HCT116 (cell line): ENCODE measurements at regions not wholly inside any gene's neighbourhood (a gene's known extent, or its start where the extent isn't known, plus 50 kb on each side); places are given as distances from the start of the nearest gene placed in this dataset.

ENCODE experiments used
- ATAC-seq: fragments of 200-7000 bp; cut with Tn5 transposase; 2 replicates; pipeline ENCODE4 v1.9.1; 2020; ENCODE audit warnings: mild to moderate bottlenecking, moderate library complexity
- BruUV-seq: library from RNA; stranded (reverse); fragments of 400-500 nt; replicated peaks from 2 replicates; lab custom pipeline; 2021; lab: Mats Ljungman, UMichigan
- CTCF ChIA-PET: fragments of 300-600 bp; sonication (Branson Sonifier 250); formaldehyde crosslinking; loops from one replicate; lab custom pipeline; 2021; ENCODE audit warnings: antibody characterized with exemption; lab: Charles Lee
- POLR2A ChIA-PET: fragments of 300-600, 350-600 bp; sonication (Branson Sonifier 250); formaldehyde crosslinking; loops from one replicate; lab custom pipeline; 2021; ENCODE audit warnings: antibody characterized with exemption; lab: Charles Lee
- RAD21 ChIA-PET, 2 experiments: fragments of 300-600 bp; sonication (Branson Sonifier 250); formaldehyde crosslinking; loops; one replicate each; lab custom pipeline; 2023; ENCODE audit warnings: low total read pairs in 2 of 2; ENCODE audit not compliant: uncharacterized antibody in 2 of 2, unreplicated experiment in 2 of 2, low non-redundant PET in 1 of 2; lab: Charles Lee
- DNase-seq: peaks from one replicate; pipeline ENCODE4 v3.0.0-alpha.2; 2010; ENCODE audit warnings: low read depth, low spot score
- H2AFZ ChIP-seq: fragments of 200-600 bp; shearing (Covaris generic), sonication (generic); 2 replicates; pipeline ENCODE4 v1.6.1; 2017; ENCODE audit warnings: low read depth, mixed run types, mixed read lengths, antibody characterized with exemption, low read length; ENCODE audit not compliant: poor library complexity, severe bottlenecking
- H3K27ac ChIP-seq: 2 replicates; pipeline ENCODE4 v1.5.1; 2012; ENCODE audit warnings: low read depth, low read length
- H3K27me3 ChIP-seq: fragments of 200-600 bp; sonication (generic); 2 replicates; pipeline ENCODE4 v1.6.1; 2016; ENCODE audit warnings: mixed run types, low read length, mixed read lengths; ENCODE audit not compliant: insufficient read depth
- H3K36me3 ChIP-seq, 2 experiments: fragments of 200-500 bp in 1 of 2; fragments of 200-600 bp in 1 of 2; sonication (Bioruptor generic) in 1 of 2; sonication (generic) in 1 of 2; 2 replicates each; pipeline versions ENCODE4 v1.5.1 to v1.6.1; 2014 to 2016; ENCODE audit warnings: low read length in 2 of 2, inconsistent platforms in 1 of 2, mixed read lengths in 1 of 2, mixed run types in 1 of 2; ENCODE audit not compliant: insufficient read depth in 2 of 2, control insufficient read depth in 1 of 2
- H3K4me1 ChIP-seq, 2 experiments: fragments of 200-600 bp in 1 of 2; sonication (generic) in 1 of 2; 2 replicates each; pipeline versions ENCODE4 v1.5.1 to v1.6.1; 2012 to 2017; ENCODE audit warnings: low read length in 2 of 2, inconsistent platforms in 1 of 2, mild to moderate bottlenecking in 1 of 2, mixed read lengths in 1 of 2, mixed run types in 1 of 2, moderate library complexity in 1 of 2; ENCODE audit not compliant: insufficient read depth in 2 of 2, control insufficient read depth in 1 of 2
- H3K4me2 ChIP-seq: fragments of 200-600 bp; sonication (generic); 2 replicates; pipeline ENCODE4 v1.6.1; 2017; ENCODE audit warnings: mixed run types, low read length, mixed read lengths
- H3K4me3 ChIP-seq, 2 experiments: fragments of 200-600 bp in 1 of 2; sonication (generic) in 1 of 2; replicated peaks in 1 of 2; 2 replicates each; pipeline ENCODE4 v1.5.1; 2011 to 2016; ENCODE audit warnings: low read length in 2 of 2, control low read depth in 1 of 2, low read depth in 1 of 2, mild to moderate bottlenecking in 1 of 2, mixed read lengths in 1 of 2, mixed run types in 1 of 2
- H3K79me2 ChIP-seq: fragments of 200-600 bp; sonication (generic); 2 replicates; pipeline ENCODE4 v1.6.1; 2017; ENCODE audit warnings: mild to moderate bottlenecking, mixed run types, low read length, moderate library complexity, mixed read lengths; ENCODE audit not compliant: insufficient read depth
- H3K9ac ChIP-seq: fragments of 200-600 bp; sonication (generic); 2 replicates; pipeline ENCODE4 v1.6.1; 2016; ENCODE audit warnings: low read length, mixed read lengths
- H3K9me2 ChIP-seq: fragments of 200-600 bp; sonication (generic), shearing (Covaris generic); 2 replicates; pipeline ENCODE4 v1.6.1; 2017; ENCODE audit warnings: mixed run types, mild to moderate bottlenecking, moderate library complexity; ENCODE audit not compliant: insufficient read depth
- H3K9me3 ChIP-seq, 2 experiments: fragments of 200-500 bp in 1 of 2; fragments of 200-600 bp in 1 of 2; sonication (Bioruptor generic) in 1 of 2; sonication (generic) in 1 of 2; 2 replicates each; pipeline ENCODE4 v1.6.1; 2014 to 2017; ENCODE audit warnings: low read length in 2 of 2, mixed read lengths in 2 of 2, inconsistent platforms in 1 of 2, low read depth in 1 of 2, mild to moderate bottlenecking in 1 of 2, mixed run types in 1 of 2, moderate library complexity in 1 of 2; ENCODE audit not compliant: control insufficient read depth in 1 of 2, insufficient read depth in 1 of 2
- H4K20me1 ChIP-seq: fragments of 200-600 bp; sonication (generic), shearing (Covaris generic); 2 replicates; pipeline ENCODE4 v1.6.1; 2017; ENCODE audit warnings: mixed run types, mild to moderate bottlenecking, moderate library complexity; ENCODE audit not compliant: insufficient read depth
- ELF1 ChIP-seq: IDR thresholded peaks from 2 replicates; pipeline ENCODE4 v1.6.1; 2012; ENCODE audit warnings: low read depth, borderline replicate concordance
- SIN3A ChIP-seq: IDR thresholded peaks from 2 replicates; pipeline ENCODE4 v1.6.1; 2012; ENCODE audit warnings: low read depth
- SP1 ChIP-seq: IDR thresholded peaks from 2 replicates; pipeline ENCODE4 v1.6.1; 2012; ENCODE audit warnings: low read depth
- TCF7L2 ChIP-seq: IDR thresholded peaks from 2 replicates; pipeline ENCODE4 v1.7.0; 2011; ENCODE audit warnings: borderline replicate concordance, inconsistent platforms; ENCODE audit not compliant: insufficient read depth, insufficient read length; ENCODE audit errors: extremely low read depth
- intact Hi-C: fragments of 100-400 bp; cut with micrococcal nuclease; formaldehyde crosslinking; loops from 2 replicates; pipeline ENCODE4 v1.10.0; 2022
- TF ChIP-seq, protein P1 (sequence below): IDR thresholded peaks from 2 replicates; pipeline ENCODE4 v1.6.1; 2012
- TF ChIP-seq, protein P2 (sequence below), 3 experiments: fragments of 200-600 bp in 1 of 3; sonication (generic) in 1 of 3; IDR thresholded peaks in 2 of 3; conservative IDR thresholded peaks in 1 of 3; 2 replicates each; pipeline ENCODE4 v1.5.1; 2012 to 2017; ENCODE audit warnings: low read depth in 2 of 3, low read length in 2 of 3, antibody characterized with exemption in 1 of 3, borderline replicate concordance in 1 of 3, control low read depth in 1 of 3, mild to moderate bottlenecking in 1 of 3, mixed read lengths in 1 of 3, mixed run types in 1 of 3, moderate library complexity in 1 of 3; ENCODE audit not compliant: insufficient read depth in 1 of 3

DNA sequence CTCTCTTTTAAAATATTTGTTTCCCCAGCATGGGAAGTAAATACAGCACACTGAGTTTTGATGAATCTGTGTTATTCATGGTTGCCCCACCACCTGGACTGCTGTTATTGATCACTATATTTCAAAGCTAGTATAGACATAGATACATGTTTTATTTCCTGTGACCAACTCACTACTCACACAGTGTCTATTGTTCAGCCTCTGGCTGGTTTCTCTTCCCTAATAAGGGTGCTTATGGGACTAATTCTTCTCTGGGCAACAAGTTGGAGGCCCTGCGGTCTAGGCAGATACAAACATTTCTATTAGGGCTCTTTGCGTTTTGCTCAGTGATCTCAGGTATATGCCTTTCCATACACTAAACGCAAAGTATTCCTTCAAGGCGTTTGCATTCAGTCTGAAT, 1191.0 kb upstream of the TMEM132C start:
- ChIA-PET POLR2A (no interaction called here), RAD21 (no interaction called here)
- intact Hi-C loops = no loop called here
- no peaks in the 10 kb centered on the region for H3K27me3 ChIP-seq
- TF ChIP-seq SIN3A (no peak), ELF1 (no peak), TCF7L2 (no peak)
- TF ChIP-seq, protein P1, sequence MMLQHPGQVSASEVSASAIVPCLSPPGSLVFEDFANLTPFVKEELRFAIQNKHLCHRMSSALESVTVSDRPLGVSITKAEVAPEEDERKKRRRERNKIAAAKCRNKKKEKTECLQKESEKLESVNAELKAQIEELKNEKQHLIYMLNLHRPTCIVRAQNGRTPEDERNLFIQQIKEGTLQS = no peak
- TF ChIP-seq, all 23 proteins: peak for 0
- Histone ChIP-seq H3K36me3 (no peaks in the 10 kb centered on the region), H4K20me1 (no peaks in the 10 kb centered on the region), H3K9ac (no peak overlapping the region), H3K79me2 (peaks cover 11% of the 10 kb centered on the region), H3K27ac (no peak overlapping the region), H2AFZ (no peak overlapping the region), H3K4me2 (no peak overlapping the region), H3K9me3 (no peaks in the 10 kb centered on the region; a peak in 1 of 4 replicates), H3K4me1 (no peaks in the 10 kb centered on the region; a peak in 1 of 4 replicates), H3K4me3 (no peak overlapping the region), H3K9me2 (no peaks in the 10 kb centered on the region)
- no TSS peak for BruUV-seq
- CTCF ChIA-PET = no interaction called here
- DNase-seq (no peak), ATAC-seq (no peak)

DNA sequence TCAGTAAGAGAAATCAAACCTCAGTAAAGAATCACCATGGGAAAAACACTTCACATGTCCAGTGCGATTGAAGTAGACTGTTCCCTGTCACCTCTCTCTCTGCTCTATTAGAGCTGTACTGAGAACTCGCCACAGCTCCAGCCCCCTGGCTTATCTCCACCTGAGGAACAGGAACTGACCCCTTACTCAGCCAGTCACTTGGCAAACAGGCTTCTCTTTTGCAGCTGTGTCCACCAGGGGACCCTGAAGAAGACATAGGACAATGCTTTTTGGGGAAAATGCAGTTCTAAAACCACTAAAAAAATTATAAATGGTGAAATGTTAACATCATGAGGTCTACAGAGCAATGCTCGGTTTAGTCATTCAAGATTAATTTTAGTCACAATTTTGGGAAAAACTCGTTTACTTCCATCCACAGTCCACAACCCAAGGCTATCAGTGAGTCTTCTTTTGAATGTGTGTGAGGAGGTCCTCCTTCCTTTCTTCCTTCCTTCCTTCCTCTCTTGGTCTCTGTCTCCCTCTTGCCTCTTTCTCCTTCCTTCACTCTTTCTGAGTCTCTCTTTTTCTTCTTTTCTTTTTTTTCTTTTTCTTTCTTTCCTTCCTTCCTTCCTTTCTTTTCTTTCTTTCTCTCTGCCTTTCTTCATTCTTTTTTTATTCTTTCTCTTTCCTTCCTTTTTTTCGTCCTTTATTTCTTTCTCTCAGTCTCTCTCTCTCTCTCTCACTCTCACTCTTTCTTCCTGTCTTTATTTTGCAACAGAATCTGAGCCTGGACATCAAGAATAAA, 1189.5 kb upstream of the TMEM132C start:
- no TSS peak for BruUV-seq
- Histone ChIP-seq H3K4me2 (no peak overlapping the region), H3K27ac (no peak overlapping the region), H3K9me3 (no peaks in the 10 kb centered on the region; a peak in 1 of 4 replicates), H3K9ac (no peak overlapping the region), H3K4me3 (no peak overlapping the region), H3K4me1 (no peaks in the 10 kb centered on the region; a peak in 1 of 4 replicates), H3K79me2 (peaks cover 24% of the 10 kb centered on the region), H3K27me3 (no peaks in the 10 kb centered on the region), H4K20me1 (no peaks in the 10 kb centered on the region), H2AFZ (no peak overlapping the region), H3K36me3 (no peaks in the 10 kb centered on the region), H3K9me2 (no peaks in the 10 kb centered on the region)
- DNase-seq (no peak), ATAC-seq (no peak)
- ChIA-PET RAD21 (no interaction called here), POLR2A (no interaction called here), CTCF (no interaction called here)
- intact Hi-C loops = no loop called here
- TF ChIP-seq, protein P2, sequence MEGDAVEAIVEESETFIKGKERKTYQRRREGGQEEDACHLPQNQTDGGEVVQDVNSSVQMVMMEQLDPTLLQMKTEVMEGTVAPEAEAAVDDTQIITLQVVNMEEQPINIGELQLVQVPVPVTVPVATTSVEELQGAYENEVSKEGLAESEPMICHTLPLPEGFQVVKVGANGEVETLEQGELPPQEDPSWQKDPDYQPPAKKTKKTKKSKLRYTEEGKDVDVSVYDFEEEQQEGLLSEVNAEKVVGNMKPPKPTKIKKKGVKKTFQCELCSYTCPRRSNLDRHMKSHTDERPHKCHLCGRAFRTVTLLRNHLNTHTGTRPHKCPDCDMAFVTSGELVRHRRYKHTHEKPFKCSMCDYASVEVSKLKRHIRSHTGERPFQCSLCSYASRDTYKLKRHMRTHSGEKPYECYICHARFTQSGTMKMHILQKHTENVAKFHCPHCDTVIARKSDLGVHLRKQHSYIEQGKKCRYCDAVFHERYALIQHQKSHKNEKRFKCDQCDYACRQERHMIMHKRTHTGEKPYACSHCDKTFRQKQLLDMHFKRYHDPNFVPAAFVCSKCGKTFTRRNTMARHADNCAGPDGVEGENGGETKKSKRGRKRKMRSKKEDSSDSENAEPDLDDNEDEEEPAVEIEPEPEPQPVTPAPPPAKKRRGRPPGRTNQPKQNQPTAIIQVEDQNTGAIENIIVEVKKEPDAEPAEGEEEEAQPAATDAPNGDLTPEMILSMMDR (IDR thresholded peaks at IDR 0.05 in 2 of 3, conservative IDR thresholded peaks at IDR 0.05 in 1 of 3; ENCODE audit: borderline replicate concordance in 1 of 3, insufficient read depth in 1 of 3, low read depth in 2 of 3, low read length in 2 of 3) = peak in 2 of 3 experiments; percentile 12 to 35; a peak in 3 of 6 replicates
- TF ChIP-seq SP1 = no peak
